GM12891 (cell line): ENCODE measurements at regions not wholly inside any gene's neighbourhood (a gene's known extent, or its start where the extent isn't known, plus 50 kb on each side); places are given as distances from the start of the nearest gene placed in this dataset.

Source experiments
- POLR2A ChIP-seq: IDR thresholded peaks from 2 replicates; pipeline ENCODE4 v1.6.1; 2011; ENCODE audit warnings: low read depth, low read length, control low read depth
- POLR2AphosphoS5 ChIP-seq: IDR thresholded peaks from 2 replicates; pipeline ENCODE4 v1.6.1; 2011; ENCODE audit warnings: low read depth, low read length, control low read depth
- POU2F2 ChIP-seq: IDR thresholded peaks from 2 replicates; pipeline ENCODE4 v1.6.1; 2011; ENCODE audit warnings: low read depth, mild to moderate bottlenecking, control low read depth, low read length, moderate library complexity
- SPI1 ChIP-seq: IDR thresholded peaks from 2 replicates; pipeline ENCODE4 v1.6.1; 2011; ENCODE audit warnings: low read depth, low read length, control low read depth
- TAF1 ChIP-seq: IDR thresholded peaks from 2 replicates; pipeline ENCODE4 v1.6.1; 2011; ENCODE audit warnings: low read depth, low read length, control low read depth

- TF ChIP-seq POLR2AphosphoS5: no peak
- TF ChIP-seq TAF1: no peak
- TF ChIP-seq POLR2A: no peak
- TF ChIP-seq POU2F2: no peak
- TF ChIP-seq SPI1: no peak
These were observed 376.9 kb downstream of the HHIPL2 start for GRCh38 chr1:222171005-222171404.
